ENCODE measurements at regions not wholly inside any gene's neighbourhood (a gene's known extent, or its start where the extent isn't known, plus 50 kb on each side); places are given as distances from the start of the nearest gene placed in this dataset.

GRCh38 chr14:65948302-65948701 lies 535.8 kb downstream of the FUT8 start:
- Mint-ChIP-seq H3K27me3 (ENCODE audit: low read depth in 2 of 2) (peaks cover 0 to 12% of the 10 kb centered on the region in 2 donors), H3K4me1 (peaks cover 23 to 35% of the 10 kb centered on the region in 2 donors), H3K36me3 (no peaks in the 10 kb centered on the region), H3K27ac (no peak overlapping the region), H3K4me3 (no peak overlapping the region), H3K9me3 (no peaks in the 10 kb centered on the region)
- 96% methylated on average over 8 of the region's 8 CpGs for WGBS (ENCODE audit: insufficient coverage)
- no peaks in the 10 kb centered on the region for H3K36me3 ChIP-seq (ENCODE audit: control insufficient read depth, insufficient read depth, low read length)
- intact Hi-C loops (cut with micrococcal nuclease) = no loop called here
- TF ChIP-seq CTCF (IDR thresholded peaks at IDR 0.05) = no peak
- ATAC-seq (no peak), DNase-seq (no peak)
- peaks cover 13% of the 10 kb centered on the region for H3K4me1 ChIP-seq (ENCODE audit: control insufficient read depth, insufficient read depth, low read length)
- H3K9me3 ChIP-seq (ENCODE audit: control insufficient read depth, insufficient read depth, low read length) = no peaks in the 10 kb centered on the region
- H3K27ac ChIP-seq (ENCODE audit: low read length) = no peak overlapping the region
- H3K27me3 ChIP-seq (ENCODE audit: control insufficient read depth, insufficient read depth, low read length) = no peaks in the 10 kb centered on the region
- no peak overlapping the region for H3K4me3 ChIP-seq (ENCODE audit: low read length)

DNA sequence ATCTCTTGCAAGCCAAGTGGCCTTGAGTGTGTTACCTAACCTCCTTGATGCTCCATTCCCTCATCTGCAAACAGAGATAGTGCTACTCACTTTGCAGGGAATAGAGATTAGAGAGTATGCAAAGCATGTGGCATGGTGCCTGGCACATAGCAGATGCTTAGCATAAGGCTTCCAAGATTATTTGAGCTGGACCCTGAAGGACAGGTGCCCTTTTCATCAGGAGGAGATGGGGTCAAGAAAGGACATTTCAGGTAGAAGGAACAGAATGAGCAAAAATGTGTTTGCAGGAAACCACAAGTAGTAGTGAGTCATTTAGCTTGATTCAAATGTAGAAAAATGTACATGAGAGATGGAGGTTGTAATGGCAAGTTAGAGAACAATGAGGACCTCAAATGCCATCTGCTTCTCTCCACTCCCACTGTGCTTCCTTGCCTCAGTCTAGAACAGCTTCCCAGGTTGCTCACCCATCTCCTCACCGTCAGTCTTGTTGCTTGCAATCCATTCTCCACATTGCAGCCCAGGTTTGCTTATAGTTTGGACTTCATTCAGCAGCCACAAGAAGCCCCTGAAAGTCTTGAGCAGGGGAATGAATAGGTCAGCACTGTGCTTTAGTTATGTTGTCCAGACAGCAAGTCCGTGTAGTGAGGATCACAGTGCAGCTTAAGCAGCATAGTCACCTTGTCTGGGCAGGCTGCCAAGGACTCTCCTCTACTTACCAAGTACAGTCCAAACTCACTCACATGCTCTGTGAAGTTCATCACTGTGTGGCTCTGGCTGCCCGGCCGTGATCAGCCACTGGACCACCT lies 536.3 kb upstream of the CCDC196 start:
- no peaks in the 10 kb centered on the region for H3K9me3 Mint-ChIP-seq
- H3K4me3 Mint-ChIP-seq = no peak overlapping the region
- intact Hi-C loops (cut with micrococcal nuclease) = loop anchor here (10.0 kb wide), 1 partner anchor 965 kb away; the partner anchor contains the start of gene FNTB
- H3K9me3 ChIP-seq (ENCODE audit: control insufficient read depth, insufficient read depth, low read length) = no peaks in the 10 kb centered on the region
- H3K27me3 ChIP-seq (ENCODE audit: control insufficient read depth, insufficient read depth, low read length) = no peaks in the 10 kb centered on the region
- no peaks in the 10 kb centered on the region for H3K36me3 Mint-ChIP-seq
- TF ChIP-seq CTCF (IDR thresholded peaks at IDR 0.05) = no peak
- peak; percentile 33 to 45 (median 38) for ATAC-seq
- peaks cover 23 to 35% of the 10 kb centered on the region in 2 donors for H3K4me1 Mint-ChIP-seq
- peaks cover 13% of the 10 kb centered on the region for H3K4me1 ChIP-seq (ENCODE audit: control insufficient read depth, insufficient read depth, low read length)
- DNase-seq = peak in 1 of 2 donors; percentile 48
- peaks cover 0 to 12% of the 10 kb centered on the region in 2 donors for H3K27me3 Mint-ChIP-seq (ENCODE audit: low read depth in 2 of 2)
- 20% methylated on average over 4 of the region's 4 CpGs for WGBS (ENCODE audit: insufficient coverage)
- H3K27ac Mint-ChIP-seq = peak overlapping the region in 1 of 2 donors; percentile 33
- H3K36me3 ChIP-seq (ENCODE audit: control insufficient read depth, insufficient read depth, low read length) = no peaks in the 10 kb centered on the region
- no peak overlapping the region for H3K4me3 ChIP-seq (ENCODE audit: low read length)
- H3K27ac ChIP-seq (ENCODE audit: low read length) = no peak overlapping the region

- 98% methylated on average over 2 of the region's 2 CpGs for WGBS (ENCODE audit: insufficient coverage)
- intact Hi-C loops (cut with micrococcal nuclease) = loop anchor here (5.0 to 10.0 kb wide), 2 partner anchors 138 to 970 kb away; partner anchors contain the start of gene FNTB
Observed at GRCh38 chr14:65954942-65955341, 531.2 kb upstream of the CCDC196 start.

More at GRCh38 chr14:65954942-65955341, 531.2 kb upstream of the CCDC196 start:
- no peaks in the 10 kb centered on the region for H3K36me3 ChIP-seq (ENCODE audit: control insufficient read depth, insufficient read depth, low read length)
- DNase-seq (no peak), ATAC-seq (no peak)
- Mint-ChIP-seq H3K27ac (no peak overlapping the region), H3K4me1 (peaks cover 21 to 22% of the 10 kb centered on the region in 2 donors), H3K27me3 (ENCODE audit: low read depth in 2 of 2) (no peaks in the 10 kb centered on the region), H3K9me3 (no peaks in the 10 kb centered on the region), H3K36me3 (no peaks in the 10 kb centered on the region), H3K4me3 (no peak overlapping the region)
- no peak overlapping the region for H3K27ac ChIP-seq (ENCODE audit: low read length)
- no peaks in the 10 kb centered on the region for H3K9me3 ChIP-seq (ENCODE audit: control insufficient read depth, insufficient read depth, low read length)
- TF ChIP-seq CTCF (IDR thresholded peaks at IDR 0.05) = no peak
- H3K4me1 ChIP-seq (ENCODE audit: control insufficient read depth, insufficient read depth, low read length) = peaks cover 14% of the 10 kb centered on the region
- H3K27me3 ChIP-seq (ENCODE audit: control insufficient read depth, insufficient read depth, low read length) = no peaks in the 10 kb centered on the region
- H3K4me3 ChIP-seq (ENCODE audit: low read length) = no peak overlapping the region

Measured in natural killer cell (primary cell).